NB4 (cell line): ENCODE measurements at regions not wholly inside any gene's neighbourhood (a gene's known extent, or its start where the extent isn't known, plus 50 kb on each side); places are given as distances from the start of the nearest gene placed in this dataset.

Experiments used
- DNase-seq: peaks from one replicate; pipeline ENCODE4 v3.0.0; 2010; ENCODE audit warnings: low read depth
- H3K4me3 ChIP-seq: one replicate; pipeline ENCODE4 v1.5.1; 2011; ENCODE audit warnings: mild to moderate bottlenecking, low read depth, low read length, moderate library complexity
- CTCF ChIP-seq: IDR thresholded peaks from one replicate; pipeline ENCODE4 v1.5.1; 2012; ENCODE audit warnings: low read depth, low read length
- MYC ChIP-seq: IDR thresholded peaks from 2 replicates; pipeline ENCODE4 v1.6.1; 2011; ENCODE audit warnings: low read depth, low read length
- POLR2A ChIP-seq: IDR thresholded peaks from 2 replicates; pipeline ENCODE4 v1.6.1; 2011; ENCODE audit warnings: mild to moderate bottlenecking; ENCODE audit not compliant: insufficient read length; ENCODE audit errors: extremely low read depth
- TF ChIP-seq, protein P1 (sequence below): IDR thresholded peaks from 2 replicates; pipeline ENCODE4 v1.6.1; 2011; ENCODE audit warnings: low read depth, low read length

DNA sequence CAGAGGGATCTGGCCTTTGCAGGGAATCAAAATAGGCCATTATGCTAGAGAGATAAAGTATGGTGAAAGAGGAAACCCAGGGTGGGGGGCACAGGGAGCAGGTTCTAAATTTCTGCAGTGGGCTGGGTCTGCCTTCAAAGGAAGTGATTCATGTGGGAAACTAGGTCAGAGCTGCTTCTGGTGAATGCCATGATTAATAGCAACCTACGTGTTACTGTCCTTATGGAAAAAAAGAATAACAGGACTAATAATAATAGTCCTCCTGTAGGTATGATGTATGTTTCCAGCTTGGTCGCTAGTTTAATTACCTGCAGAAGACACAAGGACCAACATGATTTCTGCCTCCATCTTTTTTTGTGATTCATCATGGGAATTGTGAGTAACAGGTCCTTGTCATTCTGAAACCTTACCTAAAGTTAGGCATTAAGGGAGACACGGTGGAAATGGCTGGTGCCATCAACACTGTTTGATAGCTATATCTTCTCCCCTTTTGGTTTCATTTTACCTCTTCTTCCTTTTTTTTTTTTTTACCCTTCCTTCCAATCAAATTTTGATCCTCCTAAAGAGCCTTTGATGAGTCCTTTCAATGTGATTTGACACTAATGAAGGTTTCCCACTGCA lies 180.4 kb downstream of the CPEB2 start:
- no peak for DNase-seq
- TF ChIP-seq POLR2A, result no peak
- TF ChIP-seq, protein P1, sequence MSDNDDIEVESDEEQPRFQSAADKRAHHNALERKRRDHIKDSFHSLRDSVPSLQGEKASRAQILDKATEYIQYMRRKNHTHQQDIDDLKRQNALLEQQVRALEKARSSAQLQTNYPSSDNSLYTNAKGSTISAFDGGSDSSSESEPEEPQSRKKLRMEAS, result no peak
- no peak for TF ChIP-seq CTCF
- TF ChIP-seq MYC, result no peak
- H3K4me3 ChIP-seq, result no peak overlapping the region

DNA sequence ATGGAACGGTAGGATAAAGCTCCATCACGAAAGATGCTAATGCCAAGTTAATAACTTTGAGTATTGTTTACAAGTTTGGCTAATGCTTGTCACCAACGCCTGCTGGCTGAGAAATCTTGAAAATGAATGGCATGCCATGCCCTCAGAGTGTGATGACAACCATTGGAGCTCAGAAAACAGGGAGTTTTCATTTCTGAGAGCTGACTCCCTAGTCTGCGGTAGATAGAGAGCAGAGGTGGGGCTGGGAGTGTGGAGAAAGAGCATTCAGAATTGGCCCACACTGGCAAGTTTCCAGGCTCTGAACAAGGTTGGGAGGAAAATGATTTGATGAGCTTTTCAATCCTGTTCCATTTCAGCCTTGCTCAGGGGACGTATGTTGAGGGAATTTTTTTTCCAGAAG lies 183.9 kb downstream of the CPEB2 start:
- TF ChIP-seq POLR2A, result no peak
- TF ChIP-seq, protein P1, result no peak
- TF ChIP-seq CTCF, result no peak
- TF ChIP-seq MYC, result no peak
- no peak for DNase-seq
- H3K4me3 ChIP-seq, result no peak overlapping the region

- H3K4me3 ChIP-seq, result no peak overlapping the region
- TF ChIP-seq, protein P1, result no peak
- TF ChIP-seq CTCF (no peak), MYC (no peak), POLR2A (no peak)
- no peak for DNase-seq
These were observed 184.5 kb downstream of the CPEB2 start for GRCh38 chr4:15186806-15187205.

- no peak for TF ChIP-seq CTCF
- no peak for TF ChIP-seq POLR2A
- TF ChIP-seq, protein P1, result no peak
- no peak for TF ChIP-seq MYC
- H3K4me3 ChIP-seq, result no peak overlapping the region
- no peak for DNase-seq
These were observed 186.6 kb downstream of the CPEB2 start for GRCh38 chr4:15188605-15189539.

DNA sequence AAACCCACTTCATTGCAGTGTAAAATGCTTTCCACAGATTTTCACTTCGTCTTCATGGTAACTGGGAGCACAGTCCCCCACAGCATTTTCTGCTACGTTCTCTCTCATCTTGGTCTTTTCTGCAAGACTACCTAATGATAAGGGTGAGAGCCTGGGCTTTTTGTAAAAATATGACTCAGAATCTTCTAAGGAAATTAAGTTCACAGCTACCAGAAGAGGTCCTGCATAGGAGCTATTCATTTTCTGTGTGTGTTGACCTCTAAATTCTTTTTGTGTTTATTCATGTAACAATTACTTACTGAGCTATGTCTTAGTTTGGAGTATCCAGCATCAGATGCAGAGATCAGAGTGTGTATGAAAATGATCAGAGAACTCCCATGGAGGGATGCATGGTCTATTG lies 192.2 kb downstream of the CPEB2 start:
- TF ChIP-seq POLR2A (no peak), CTCF (no peak), MYC (no peak)
- TF ChIP-seq, protein P1, result no peak
- H3K4me3 ChIP-seq, result no peak overlapping the region
- no peak for DNase-seq
